Calu3 (cell line): ENCODE measurements at regions not wholly inside any gene's neighbourhood (a gene's known extent, or its start where the extent isn't known, plus 50 kb on each side); places are given as distances from the start of the nearest gene placed in this dataset.
A peak's percentile ranks its signal among the peaks of the same experiment; 100 is the strongest.

Source experiments
- BruUV-seq: library from RNA; stranded (reverse); fragments of 400-500 nt; replicated peaks from 2 replicates; lab custom pipeline; 2021; lab: Mats Ljungman, UMichigan
- CTCF ChIA-PET: fragments of 300-600 bp; sonication (Branson Sonifier 250); formaldehyde crosslinking; loops from one replicate; lab custom pipeline; 2022; ENCODE audit warnings: antibody characterized with exemption; lab: Charles Lee
- DNase-seq: peaks from one replicate; pipeline ENCODE4 v3.0.0; 2022
- H3K27ac Mint-ChIP-seq: one replicate; pipeline ENCODE4 v1.8.0; 2022; ENCODE audit warnings: mixed read lengths; ENCODE audit not compliant: unreplicated experiment
- H3K27me3 Mint-ChIP-seq: one replicate; pipeline ENCODE4 v1.8.0; 2022; ENCODE audit warnings: mixed read lengths; ENCODE audit not compliant: unreplicated experiment
- H3K36me3 Mint-ChIP-seq: one replicate; pipeline ENCODE4 v1.8.0; 2022; ENCODE audit warnings: mild to moderate bottlenecking, moderate library complexity, mixed read lengths; ENCODE audit not compliant: insufficient read depth, unreplicated experiment
- H3K4me1 Mint-ChIP-seq: one replicate; pipeline ENCODE4 v1.8.0; 2022; ENCODE audit warnings: mild to moderate bottlenecking, low read depth, mixed read lengths; ENCODE audit not compliant: unreplicated experiment
- H3K4me3 Mint-ChIP-seq: one replicate; pipeline ENCODE4 v1.8.0; 2022; ENCODE audit warnings: mild to moderate bottlenecking, low read depth, moderate library complexity, mixed read lengths; ENCODE audit not compliant: unreplicated experiment
- H3K9me3 Mint-ChIP-seq: one replicate; pipeline ENCODE4 v1.8.0; 2022; ENCODE audit warnings: low read depth, mixed read lengths; ENCODE audit not compliant: unreplicated experiment
- intact Hi-C: fragments of 100-400 bp; cut with micrococcal nuclease; formaldehyde crosslinking; loops from one replicate; pipeline ENCODE4 v1.10.0; 2022; ENCODE audit not compliant: unreplicated experiment
- TF ChIP-seq, protein P1 (sequence below): fragments of 200-600 bp; IDR thresholded peaks from one replicate; pipeline ENCODE4 v1.8.0; 2022; ENCODE audit warnings: antibody characterized with exemption; ENCODE audit not compliant: unreplicated experiment

DNA sequence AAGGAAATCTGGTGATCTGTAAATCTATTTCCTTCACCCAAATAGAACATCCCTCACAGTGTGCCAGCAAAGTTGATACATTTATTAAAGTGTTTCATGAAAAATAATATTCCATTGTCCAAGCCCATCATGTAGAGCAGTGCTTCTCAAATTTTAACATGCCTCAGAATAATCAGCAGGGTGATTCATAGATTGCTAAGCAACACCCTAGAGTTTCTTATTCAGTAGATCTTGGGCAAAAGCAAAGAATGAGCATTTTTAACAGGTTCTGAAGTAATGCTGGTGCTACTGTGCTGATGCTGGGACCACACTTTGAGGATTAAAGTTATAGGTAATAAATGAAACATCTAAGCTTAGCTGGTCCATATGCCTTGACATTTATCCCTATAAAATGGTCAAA is 210.5 kb downstream of the ZIC4 start:
- CTCF ChIA-PET, result no interaction called here
- Mint-ChIP-seq H3K4me1 (no peaks in the 10 kb centered on the region), H3K27me3 (no peaks in the 10 kb centered on the region), H3K27ac (no peak overlapping the region), H3K4me3 (no peak overlapping the region), H3K9me3 (no peaks in the 10 kb centered on the region), H3K36me3 (no peaks in the 10 kb centered on the region)
- BruUV-seq, result no TSS peak
- DNase-seq, result no peak
- intact Hi-C loops, result loop anchor here (5.0 kb wide), 1 partner anchor 421 kb away; no protein-coding TSS in a partner anchor
- TF ChIP-seq, protein P1, sequence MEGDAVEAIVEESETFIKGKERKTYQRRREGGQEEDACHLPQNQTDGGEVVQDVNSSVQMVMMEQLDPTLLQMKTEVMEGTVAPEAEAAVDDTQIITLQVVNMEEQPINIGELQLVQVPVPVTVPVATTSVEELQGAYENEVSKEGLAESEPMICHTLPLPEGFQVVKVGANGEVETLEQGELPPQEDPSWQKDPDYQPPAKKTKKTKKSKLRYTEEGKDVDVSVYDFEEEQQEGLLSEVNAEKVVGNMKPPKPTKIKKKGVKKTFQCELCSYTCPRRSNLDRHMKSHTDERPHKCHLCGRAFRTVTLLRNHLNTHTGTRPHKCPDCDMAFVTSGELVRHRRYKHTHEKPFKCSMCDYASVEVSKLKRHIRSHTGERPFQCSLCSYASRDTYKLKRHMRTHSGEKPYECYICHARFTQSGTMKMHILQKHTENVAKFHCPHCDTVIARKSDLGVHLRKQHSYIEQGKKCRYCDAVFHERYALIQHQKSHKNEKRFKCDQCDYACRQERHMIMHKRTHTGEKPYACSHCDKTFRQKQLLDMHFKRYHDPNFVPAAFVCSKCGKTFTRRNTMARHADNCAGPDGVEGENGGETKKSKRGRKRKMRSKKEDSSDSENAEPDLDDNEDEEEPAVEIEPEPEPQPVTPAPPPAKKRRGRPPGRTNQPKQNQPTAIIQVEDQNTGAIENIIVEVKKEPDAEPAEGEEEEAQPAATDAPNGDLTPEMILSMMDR, result no peak

DNA sequence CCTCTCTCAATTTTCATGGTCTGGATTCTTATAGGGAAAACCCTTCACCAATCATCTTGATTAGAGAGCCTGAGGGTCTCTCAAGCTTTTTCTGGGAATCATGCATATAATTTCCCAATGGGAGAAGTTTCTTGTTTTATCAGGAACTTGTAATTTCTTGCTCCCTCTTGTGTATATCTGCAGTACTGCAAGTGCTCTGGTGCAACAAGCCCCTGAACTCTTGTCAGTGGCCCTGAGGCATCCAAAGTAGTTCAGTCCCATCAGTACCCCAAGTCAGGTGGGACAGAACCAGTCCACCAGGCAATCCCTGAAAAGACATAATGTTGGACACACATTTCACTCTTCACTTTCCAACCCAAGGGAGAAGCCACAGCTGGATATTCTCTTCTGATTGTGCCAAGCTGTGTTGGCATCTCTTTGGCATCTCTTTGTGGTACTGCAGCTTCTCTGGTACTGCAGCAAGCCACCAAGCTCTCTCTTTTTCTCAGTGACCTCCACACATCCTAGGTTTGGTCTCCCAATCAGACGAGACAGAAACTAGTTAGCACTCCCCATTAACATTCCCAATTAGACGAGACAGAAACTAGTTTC is 214.5 kb downstream of the ZIC4 start:
- TF ChIP-seq, protein P1, result peak; percentile 97
- intact Hi-C loops, result loop anchor here (1.0 to 5.0 kb wide), 6 partner anchors 72 to 885 kb away; no protein-coding TSS in a partner anchor
- Mint-ChIP-seq H3K27me3 (no peaks in the 10 kb centered on the region), H3K4me1 (no peaks in the 10 kb centered on the region), H3K27ac (no peak overlapping the region), H3K4me3 (no peak overlapping the region), H3K36me3 (no peaks in the 10 kb centered on the region), H3K9me3 (no peaks in the 10 kb centered on the region)
- DNase-seq, result peak; percentile 81
- no TSS peak for BruUV-seq
- CTCF ChIA-PET, result interaction anchor here (1.3 to 2.5 kb wide), 3 partner anchors 71 to 444 kb away, joined by 4 to 11 read pairs (median 8); no protein-coding TSS in a partner anchor

DNA sequence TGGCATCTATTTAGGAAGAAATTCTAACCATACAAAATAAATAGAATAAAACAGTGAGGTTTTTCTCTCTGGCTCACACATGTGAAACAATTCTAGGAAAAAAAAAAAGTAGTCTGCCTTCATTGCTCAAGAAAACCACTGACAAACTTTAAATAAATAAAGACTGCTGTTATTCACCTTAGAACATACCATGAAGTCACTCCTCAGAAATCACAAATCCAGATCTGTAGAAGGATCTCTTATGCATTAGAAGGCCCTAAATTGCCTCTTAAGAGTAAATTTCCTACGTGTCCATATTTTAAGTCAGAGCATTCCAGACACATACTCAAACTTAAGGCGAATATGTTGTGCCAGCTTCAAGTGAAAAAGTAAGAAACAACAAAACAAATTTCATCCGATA is 217.3 kb downstream of the ZIC4 start:
- H3K4me3 Mint-ChIP-seq, result no peak overlapping the region
- H3K27me3 Mint-ChIP-seq, result no peaks in the 10 kb centered on the region
- intact Hi-C loops, result no loop called here
- H3K9me3 Mint-ChIP-seq, result no peaks in the 10 kb centered on the region
- CTCF ChIA-PET, result no interaction called here
- H3K27ac Mint-ChIP-seq, result no peak overlapping the region
- no TSS peak for BruUV-seq
- H3K4me1 Mint-ChIP-seq, result no peaks in the 10 kb centered on the region
- no peaks in the 10 kb centered on the region for H3K36me3 Mint-ChIP-seq
- TF ChIP-seq, protein P1, result no peak
- no peak for DNase-seq

DNA sequence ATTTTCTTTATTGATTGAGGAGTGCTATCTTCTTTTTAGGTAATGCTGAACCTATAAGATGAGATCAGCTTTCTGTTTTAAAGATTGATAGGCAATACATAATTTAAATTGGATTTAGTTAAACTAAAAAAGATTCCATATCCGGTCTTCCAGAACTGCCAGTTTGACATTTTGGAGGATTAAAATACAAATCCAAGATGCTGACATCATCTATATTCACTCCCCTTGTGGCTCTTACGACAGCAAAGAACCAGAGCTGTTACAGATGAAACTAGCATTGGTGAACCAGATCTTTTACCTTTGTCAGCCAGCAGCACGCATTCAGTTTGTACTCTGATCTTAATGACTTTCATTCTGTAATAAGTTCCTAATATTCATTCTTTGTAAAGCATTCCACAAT is 218.7 kb downstream of the ZIC4 start:
- TF ChIP-seq, protein P1, result no peak
- no peak for DNase-seq
- no peak overlapping the region for H3K4me3 Mint-ChIP-seq
- H3K4me1 Mint-ChIP-seq, result no peaks in the 10 kb centered on the region
- BruUV-seq, result no TSS peak
- no peaks in the 10 kb centered on the region for H3K9me3 Mint-ChIP-seq
- H3K27me3 Mint-ChIP-seq, result no peaks in the 10 kb centered on the region
- no peaks in the 10 kb centered on the region for H3K36me3 Mint-ChIP-seq
- H3K27ac Mint-ChIP-seq, result no peak overlapping the region
- intact Hi-C loops, result no loop called here
- CTCF ChIA-PET, result no interaction called here
